ENCODE measurements at regions not wholly inside any gene's neighbourhood (a gene's known extent, or its start where the extent isn't known, plus 50 kb on each side); places are given as distances from the start of the nearest gene placed in this dataset.

DNA sequence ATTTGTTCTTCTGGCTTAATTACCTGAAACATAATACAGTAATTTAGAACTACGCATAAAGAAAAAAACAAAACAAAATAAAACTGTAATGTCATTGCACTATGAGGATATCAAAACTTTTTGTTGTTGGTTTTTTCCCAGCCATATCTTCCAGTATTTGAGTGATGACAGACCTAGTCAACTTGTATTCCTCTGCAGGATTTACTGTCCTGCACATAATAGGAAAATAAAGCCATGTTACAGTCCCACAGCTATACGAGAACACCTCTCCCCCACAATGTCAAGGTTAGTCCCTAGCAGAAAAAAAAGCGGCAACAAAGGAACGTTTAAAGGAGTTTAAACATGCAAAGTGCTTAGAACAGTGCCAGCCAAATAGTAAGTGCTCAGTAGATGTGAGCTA is 55.3 kb upstream of the PRDX6 start:
- Histone ChIP-seq H3K9me3 (ENCODE audit: control insufficient read depth in 2 of 2, insufficient read depth in 1 of 2, low read depth in 1 of 2, low read length in 1 of 2) (no peaks in the 10 kb centered on the region), H3K27ac (ENCODE audit: low read depth in 1 of 3, low read length in 2 of 3) (no peak overlapping the region), H3K27me3 (ENCODE audit: control insufficient read depth in 3 of 3, insufficient read depth in 3 of 3, low read length in 3 of 3) (no peaks in the 10 kb centered on the region), H3K4me1 (ENCODE audit: control insufficient read depth in 3 of 3, insufficient read depth in 2 of 3, low read depth in 1 of 3, low read length in 2 of 3) (no peaks in the 10 kb centered on the region), H3K36me3 (ENCODE audit: control insufficient read depth in 3 of 3, insufficient read depth in 2 of 3, low read depth in 1 of 3, low read length in 3 of 3) (peaks cover 0 to 5% (median 0%) of the 10 kb centered on the region in 3 donors), H3K4me3 (ENCODE audit: low read depth in 1 of 3, low read length in 3 of 3) (no peak overlapping the region)
- WGBS, 3 donors, result 85 to 90% (median 88%) methylated on average over 4 of the region's 4 CpGs
- FAIRE-seq, result no peak
- DNase-seq, result no peak

DNA sequence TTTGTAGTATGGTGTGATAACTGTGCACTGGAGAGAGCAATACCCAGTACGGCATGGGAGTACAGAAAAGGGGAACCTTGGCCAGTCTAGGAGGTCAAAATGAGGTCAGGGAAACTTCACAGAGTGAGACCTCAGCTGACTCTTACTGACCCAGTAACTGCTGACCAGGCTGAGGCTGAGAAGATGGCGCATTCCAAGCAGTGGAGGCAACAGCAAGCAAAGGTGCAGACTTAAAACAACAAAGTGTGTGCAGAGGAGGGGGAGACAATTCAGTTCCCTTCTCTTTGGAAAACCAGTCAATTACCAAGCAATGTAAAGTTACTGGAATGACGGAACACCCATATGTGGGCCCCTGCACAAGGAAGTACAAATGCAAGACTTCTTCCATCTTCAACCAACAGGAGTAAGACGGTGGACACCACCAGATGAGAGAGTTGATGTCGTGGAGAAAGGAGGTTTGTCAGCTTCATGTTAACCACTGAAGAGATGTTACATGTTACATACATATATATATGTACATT is 54.6 kb upstream of the PRDX6 start:
- WGBS, 3 donors, result 67 to 75% (median 72%) methylated on average over 5 of the region's 5 CpGs
- no peaks in the 10 kb centered on the region for H3K9me3 ChIP-seq (ENCODE audit: control insufficient read depth in 2 of 2, insufficient read depth in 1 of 2, low read depth in 1 of 2, low read length in 1 of 2)
- H3K4me1 ChIP-seq (ENCODE audit: control insufficient read depth in 3 of 3, insufficient read depth in 2 of 3, low read depth in 1 of 3, low read length in 2 of 3), result no peaks in the 10 kb centered on the region
- DNase-seq, result no peak
- H3K36me3 ChIP-seq (ENCODE audit: control insufficient read depth in 3 of 3, insufficient read depth in 2 of 3, low read depth in 1 of 3, low read length in 3 of 3), result peaks cover 0 to 5% (median 0%) of the 10 kb centered on the region in 3 donors
- no peaks in the 10 kb centered on the region for H3K27me3 ChIP-seq (ENCODE audit: control insufficient read depth in 3 of 3, insufficient read depth in 3 of 3, low read length in 3 of 3)
- H3K4me3 ChIP-seq (ENCODE audit: low read depth in 1 of 3, low read length in 3 of 3), result no peak overlapping the region
- no peak for FAIRE-seq
- H3K27ac ChIP-seq (ENCODE audit: low read depth in 1 of 3, low read length in 2 of 3), result no peak overlapping the region

DNA sequence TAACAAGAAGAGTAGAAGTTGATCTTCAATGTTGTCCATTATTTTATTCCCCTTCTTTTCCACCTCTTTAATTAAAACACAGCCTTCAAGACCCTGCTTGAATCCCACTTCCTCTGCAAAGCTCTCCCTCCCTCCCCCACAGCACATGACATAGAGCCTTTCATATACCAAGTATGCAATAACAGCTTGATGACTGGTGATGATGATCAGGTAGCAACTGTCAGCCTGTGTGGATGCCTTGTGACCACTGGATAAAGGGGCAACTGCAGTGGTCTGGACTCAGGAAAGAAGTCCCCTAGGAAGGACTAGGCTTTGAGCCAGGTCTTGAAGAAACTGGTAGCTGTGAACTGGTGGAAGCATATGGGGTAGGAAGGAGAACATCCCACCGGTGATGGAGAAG is 53.8 kb upstream of the PRDX6 start:
- no peak overlapping the region for H3K4me3 ChIP-seq (ENCODE audit: low read depth in 1 of 3, low read length in 3 of 3)
- no peak for DNase-seq
- H3K4me1 ChIP-seq (ENCODE audit: control insufficient read depth in 3 of 3, insufficient read depth in 2 of 3, low read depth in 1 of 3, low read length in 2 of 3), result no peaks in the 10 kb centered on the region
- peaks cover 0 to under 1% (median 0%) of the 10 kb centered on the region in 3 donors for H3K36me3 ChIP-seq (ENCODE audit: control insufficient read depth in 3 of 3, insufficient read depth in 2 of 3, low read depth in 1 of 3, low read length in 3 of 3)
- FAIRE-seq, result no peak
- no peak overlapping the region for H3K27ac ChIP-seq (ENCODE audit: low read depth in 1 of 3, low read length in 2 of 3)
- H3K27me3 ChIP-seq (ENCODE audit: control insufficient read depth in 3 of 3, insufficient read depth in 3 of 3, low read length in 3 of 3), result no peaks in the 10 kb centered on the region
- H3K9me3 ChIP-seq (ENCODE audit: control insufficient read depth in 2 of 2, insufficient read depth in 1 of 2, low read depth in 1 of 2, low read length in 1 of 2), result no peaks in the 10 kb centered on the region
- 84 to 95% (median 89%) methylated on average over 1 of the region's 1 CpG for WGBS, 3 donors

DNA sequence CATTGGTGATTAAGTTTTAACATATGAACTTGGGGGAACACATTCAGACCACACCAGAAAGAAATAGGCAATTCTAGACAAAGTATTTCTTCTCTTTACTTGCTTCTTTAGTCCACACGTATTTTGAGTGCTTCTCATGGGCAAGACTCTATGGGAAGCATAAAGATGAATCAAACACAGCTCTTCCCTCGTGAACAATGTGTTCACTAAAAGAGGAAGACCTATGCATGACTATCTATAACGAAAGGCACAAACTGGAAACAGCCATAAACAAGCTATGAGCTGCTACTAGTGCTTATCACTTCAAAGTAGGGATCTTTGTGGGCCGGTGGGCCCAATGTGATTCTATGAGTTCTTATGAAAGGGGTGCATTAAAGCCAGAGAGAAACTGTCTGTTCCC is 53.0 kb upstream of the PRDX6 start:
- H3K27ac ChIP-seq (ENCODE audit: low read depth in 1 of 3, low read length in 2 of 3), result no peak overlapping the region
- H3K4me3 ChIP-seq (ENCODE audit: low read depth in 1 of 3, low read length in 3 of 3), result no peak overlapping the region
- DNase-seq, result no peak
- H3K9me3 ChIP-seq (ENCODE audit: control insufficient read depth in 2 of 2, insufficient read depth in 1 of 2, low read depth in 1 of 2, low read length in 1 of 2), result no peaks in the 10 kb centered on the region
- FAIRE-seq, result no peak
- no peaks in the 10 kb centered on the region for H3K27me3 ChIP-seq (ENCODE audit: control insufficient read depth in 3 of 3, insufficient read depth in 3 of 3, low read length in 3 of 3)
- H3K4me1 ChIP-seq (ENCODE audit: control insufficient read depth in 3 of 3, insufficient read depth in 2 of 3, low read depth in 1 of 3, low read length in 2 of 3), result no peaks in the 10 kb centered on the region
- 87 to 90% (median 90%) methylated on average over 4 of the region's 4 CpGs for WGBS, 3 donors
- no peaks in the 10 kb centered on the region for H3K36me3 ChIP-seq (ENCODE audit: control insufficient read depth in 3 of 3, insufficient read depth in 2 of 3, low read depth in 1 of 3, low read length in 3 of 3)

DNA sequence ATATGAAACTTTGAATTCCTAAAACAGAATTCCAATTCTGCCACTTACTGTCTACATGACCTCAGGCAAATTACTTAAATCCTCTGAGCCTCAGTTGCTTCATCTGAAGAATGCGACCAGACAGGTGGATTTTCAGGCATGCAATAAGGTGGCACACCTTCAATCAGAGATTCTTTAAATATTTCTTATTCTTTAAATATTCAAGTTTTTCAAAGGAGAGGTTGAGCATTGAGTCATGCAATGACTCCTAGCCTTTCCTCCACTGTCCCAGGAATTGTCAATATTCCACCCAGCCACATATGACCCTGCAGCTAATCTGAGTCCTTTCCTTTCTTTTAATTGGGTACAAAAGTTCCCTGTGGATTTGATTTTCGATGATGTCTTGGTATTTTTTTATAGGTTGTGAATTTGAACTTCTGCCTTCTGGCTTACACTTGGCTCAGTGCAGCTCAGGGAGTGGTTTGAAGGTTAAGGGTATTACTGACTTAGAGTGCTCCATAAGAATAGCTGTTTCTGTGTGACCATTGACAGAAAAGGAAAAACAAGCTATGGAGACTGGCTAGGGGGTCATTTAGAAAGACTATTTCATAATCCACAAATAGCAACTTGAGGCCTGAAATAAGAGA is 52.2 kb upstream of the PRDX6 start:
- Histone ChIP-seq H3K4me1 (ENCODE audit: control insufficient read depth in 3 of 3, insufficient read depth in 2 of 3, low read depth in 1 of 3, low read length in 2 of 3) (peaks cover 0 to 7% (median 2%) of the 10 kb centered on the region in 3 donors), H3K4me3 (ENCODE audit: low read depth in 1 of 3, low read length in 3 of 3) (no peak overlapping the region), H3K27ac (ENCODE audit: low read depth in 1 of 3, low read length in 2 of 3) (no peak overlapping the region), H3K36me3 (ENCODE audit: control insufficient read depth in 3 of 3, insufficient read depth in 2 of 3, low read depth in 1 of 3, low read length in 3 of 3) (no peaks in the 10 kb centered on the region), H3K9me3 (ENCODE audit: control insufficient read depth in 2 of 2, insufficient read depth in 1 of 2, low read depth in 1 of 2, low read length in 1 of 2) (no peaks in the 10 kb centered on the region), H3K27me3 (ENCODE audit: control insufficient read depth in 3 of 3, insufficient read depth in 3 of 3, low read length in 3 of 3) (no peaks in the 10 kb centered on the region)
- FAIRE-seq (no peak), DNase-seq (no peak)
- 65 to 84% (median 77%) methylated on average over 2 of the region's 2 CpGs for WGBS, 3 donors

DNA sequence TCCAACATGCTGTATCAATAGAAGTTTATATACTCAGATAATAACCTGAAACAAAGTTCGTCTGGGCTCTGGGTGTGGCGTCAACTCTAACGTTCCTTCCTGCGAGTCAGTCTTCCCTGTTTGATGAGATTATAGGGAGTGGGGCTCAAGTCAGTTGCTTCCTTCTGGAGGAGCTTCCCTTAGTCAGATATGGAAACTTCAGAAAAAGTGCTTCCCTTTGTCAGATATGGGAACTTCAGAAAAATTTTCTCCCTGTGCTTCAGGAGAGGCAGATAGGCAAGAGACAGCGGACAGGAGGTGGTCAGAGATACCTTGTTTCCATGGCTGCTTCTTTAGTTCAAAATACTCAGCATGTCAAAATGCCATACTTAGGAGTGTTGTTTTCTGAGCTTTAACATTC is 51.1 kb upstream of the PRDX6 start:
- Histone ChIP-seq H3K4me1 (ENCODE audit: control insufficient read depth in 3 of 3, insufficient read depth in 2 of 3, low read depth in 1 of 3, low read length in 2 of 3) (peaks cover 0 to 9% (median 3%) of the 10 kb centered on the region in 3 donors), H3K36me3 (ENCODE audit: control insufficient read depth in 3 of 3, insufficient read depth in 2 of 3, low read depth in 1 of 3, low read length in 3 of 3) (no peaks in the 10 kb centered on the region), H3K27me3 (ENCODE audit: control insufficient read depth in 3 of 3, insufficient read depth in 3 of 3, low read length in 3 of 3) (no peaks in the 10 kb centered on the region), H3K27ac (ENCODE audit: low read depth in 1 of 3, low read length in 2 of 3) (no peak overlapping the region), H3K4me3 (ENCODE audit: low read depth in 1 of 3, low read length in 3 of 3) (no peak overlapping the region), H3K9me3 (ENCODE audit: control insufficient read depth in 2 of 2, insufficient read depth in 1 of 2, low read depth in 1 of 2, low read length in 1 of 2) (no peaks in the 10 kb centered on the region)
- DNase-seq (peak in 1 of 2 donors; percentile 45), FAIRE-seq (no peak)
- 36 to 65% (median 45%) methylated on average over 5 of the region's 5 CpGs for WGBS, 3 donors

GRCh38 chr1:173427146-173428054 is 49.7 kb upstream of the PRDX6 start:
- FAIRE-seq (no peak), DNase-seq (no peak)
- peaks cover 0 to 9% (median 3%) of the 10 kb centered on the region in 3 donors for H3K4me1 ChIP-seq (ENCODE audit: control insufficient read depth in 3 of 3, insufficient read depth in 2 of 3, low read depth in 1 of 3, low read length in 2 of 3)
- no peak overlapping the region for H3K27ac ChIP-seq (ENCODE audit: low read depth in 1 of 3, low read length in 2 of 3)
- 62 to 72% (median 63%) methylated on average over 9 of the region's 9 CpGs for WGBS, 3 donors
- H3K36me3 ChIP-seq (ENCODE audit: control insufficient read depth in 3 of 3, insufficient read depth in 2 of 3, low read depth in 1 of 3, low read length in 3 of 3), result no peaks in the 10 kb centered on the region
- no peak overlapping the region for H3K4me3 ChIP-seq (ENCODE audit: low read depth in 1 of 3, low read length in 3 of 3)
- H3K9me3 ChIP-seq (ENCODE audit: control insufficient read depth in 2 of 2, insufficient read depth in 1 of 2, low read depth in 1 of 2, low read length in 1 of 2), result no peaks in the 10 kb centered on the region
- H3K27me3 ChIP-seq (ENCODE audit: control insufficient read depth in 3 of 3, insufficient read depth in 3 of 3, low read length in 3 of 3), result no peaks in the 10 kb centered on the region

All from small intestine (tissue), 7 donors.